H9 (cell line): ENCODE measurements at regions not wholly inside any gene's neighbourhood (a gene's known extent, or its start where the extent isn't known, plus 50 kb on each side); places are given as distances from the start of the nearest gene placed in this dataset.

ENCODE experiments used
- DNase-seq: peaks from one replicate; pipeline ENCODE4 v3.0.0-alpha.2; 2017
- H2AFZ ChIP-seq: one replicate; pipeline ENCODE4 v1.6.1; 2013; ENCODE audit warnings: mild to moderate bottlenecking, low read length, control low read depth, moderate library complexity
- H2AK5ac ChIP-seq: 2 replicates; pipeline ENCODE4 v1.6.1; 2013; ENCODE audit warnings: low read length, control low read depth, mixed read lengths; ENCODE audit not compliant: insufficient read length
- H2BK120ac ChIP-seq: one replicate; pipeline ENCODE4 v1.6.1; 2013; ENCODE audit warnings: low read depth, mild to moderate bottlenecking, low read length, control low read depth, inconsistent platforms; ENCODE audit not compliant: poor library complexity, severe bottlenecking
- H2BK12ac ChIP-seq: 2 replicates; pipeline ENCODE4 v1.6.1; 2013; ENCODE audit warnings: low read length, control low read depth, mixed read lengths, low read depth; ENCODE audit not compliant: insufficient read length
- H2BK15ac ChIP-seq: 2 replicates; pipeline ENCODE4 v1.6.1; 2013; ENCODE audit warnings: low read depth, low read length, control low read depth
- H2BK20ac ChIP-seq: one replicate; pipeline ENCODE4 v1.6.1; 2013; ENCODE audit warnings: low read depth, mild to moderate bottlenecking, low read length, control low read depth, inconsistent platforms; ENCODE audit not compliant: poor library complexity, severe bottlenecking
- H2BK5ac ChIP-seq: 2 replicates; pipeline ENCODE4 v1.6.1; 2013; ENCODE audit warnings: low read length, control low read depth, mixed read lengths; ENCODE audit not compliant: insufficient read length
- H3K14ac ChIP-seq: 2 replicates; pipeline ENCODE4 v1.6.1; 2013; ENCODE audit warnings: low read length, control low read depth; ENCODE audit not compliant: insufficient read depth
- H3K18ac ChIP-seq: 2 replicates; pipeline ENCODE4 v1.6.1; 2013; ENCODE audit warnings: low read depth, mild to moderate bottlenecking, mixed read lengths, low read length, control low read depth; ENCODE audit not compliant: insufficient read length
- H3K23ac ChIP-seq: 2 replicates; pipeline ENCODE4 v1.6.1; 2013; ENCODE audit warnings: low read length, control low read depth, mixed read lengths, low read depth; ENCODE audit not compliant: insufficient read length
- H3K23me2 ChIP-seq: 2 replicates; pipeline ENCODE4 v1.6.1; 2013; ENCODE audit warnings: low read depth, mild to moderate bottlenecking, mixed read lengths, low read length, control low read depth; ENCODE audit not compliant: insufficient read length, poor library complexity, severe bottlenecking
- H3K27ac ChIP-seq: 2 replicates; pipeline ENCODE4 v1.5.1; 2013; ENCODE audit warnings: low read length, control low read depth, mixed read lengths, low read depth; ENCODE audit not compliant: insufficient read length
- H3K27me3 ChIP-seq: 2 replicates; pipeline ENCODE4 v1.6.1; 2013; ENCODE audit warnings: low read length, control low read depth, inconsistent platforms; ENCODE audit not compliant: insufficient read depth
- H3K4ac ChIP-seq: 2 replicates; pipeline ENCODE4 v1.6.1; 2013; ENCODE audit warnings: low read depth, mild to moderate bottlenecking, control low read depth, inconsistent platforms, low read length, moderate library complexity
- H3K4me1 ChIP-seq: 2 replicates; pipeline ENCODE4 v1.6.1; 2013; ENCODE audit warnings: low read length, control low read depth, inconsistent platforms; ENCODE audit not compliant: insufficient read depth
- H3K4me2 ChIP-seq: 2 replicates; pipeline ENCODE4 v1.6.1; 2013; ENCODE audit warnings: low read length, control low read depth, mixed read lengths; ENCODE audit not compliant: insufficient read length, insufficient read depth
- H3K56ac ChIP-seq: 2 replicates; pipeline ENCODE4 v1.6.1; 2013; ENCODE audit warnings: low read depth, mild to moderate bottlenecking, mixed read lengths, low read length, control low read depth; ENCODE audit not compliant: insufficient read length
- H3K79me1 ChIP-seq: 2 replicates; pipeline ENCODE4 v1.6.1; 2013; ENCODE audit warnings: low read depth, mild to moderate bottlenecking, moderate library complexity, low read length, control low read depth, inconsistent platforms; ENCODE audit not compliant: insufficient read depth, poor library complexity, severe bottlenecking
- H3K79me2 ChIP-seq: 2 replicates; pipeline ENCODE4 v1.6.1; 2013; ENCODE audit warnings: low read length, control low read depth, inconsistent platforms; ENCODE audit not compliant: insufficient read depth
- H3K9ac ChIP-seq: 2 replicates; pipeline ENCODE4 v1.6.1; 2013; ENCODE audit warnings: low read length, control low read depth, mixed read lengths; ENCODE audit not compliant: insufficient read length; ENCODE audit errors: extremely low read depth
- H3K9me3 ChIP-seq: one replicate; pipeline ENCODE4 v1.6.1; 2013; ENCODE audit warnings: low read depth, low read length, inconsistent platforms; ENCODE audit not compliant: control insufficient read depth
- H3T11ph ChIP-seq: one replicate; pipeline ENCODE4 v1.6.1; 2013; ENCODE audit warnings: mild to moderate bottlenecking, low read length, control low read depth, inconsistent platforms
- H4K20me1 ChIP-seq: one replicate; pipeline ENCODE4 v1.6.1; 2013; ENCODE audit not compliant: control insufficient read depth, insufficient read length, insufficient read depth
- H4K5ac ChIP-seq: 2 replicates; pipeline ENCODE4 v1.6.1; 2013; ENCODE audit warnings: low read depth, mild to moderate bottlenecking, mixed read lengths, low read length, control low read depth; ENCODE audit not compliant: insufficient read length
- H4K8ac ChIP-seq: replicated peaks from 2 replicates; pipeline ENCODE4 v1.6.1; 2013; ENCODE audit warnings: low read length, control low read depth, mixed read lengths, low read depth; ENCODE audit not compliant: insufficient read length
- H4K91ac ChIP-seq: 2 replicates; pipeline ENCODE4 v1.6.1; 2013; ENCODE audit warnings: low read depth, mild to moderate bottlenecking, moderate library complexity, mixed read lengths, low read length, control low read depth; ENCODE audit not compliant: insufficient read length
- H3K27ac Mint-ChIP-seq, 3 experiments: 2 replicates in 2 of 3; 3 replicates in 1 of 3; pipeline ENCODE4 v1.8.0; 2020 to 2021; ENCODE audit warnings: mixed read lengths in 3 of 3, mild to moderate bottlenecking in 1 of 3, moderate library complexity in 1 of 3
- H3K27me3 Mint-ChIP-seq: 2 replicates; pipeline ENCODE4 v1.8.0; 2021; ENCODE audit warnings: low read depth, mild to moderate bottlenecking, moderate library complexity, mixed read lengths
- H3K36me3 Mint-ChIP-seq, 3 experiments: 2 replicates in 2 of 3; 3 replicates in 1 of 3; pipeline ENCODE4 v1.8.0; 2020 to 2021; ENCODE audit warnings: low read depth in 3 of 3, mixed read lengths in 3 of 3; ENCODE audit not compliant: insufficient read depth in 1 of 3
- H3K4me1 Mint-ChIP-seq, 2 experiments: 2 replicates each; pipeline ENCODE4 v1.8.0; 2020; ENCODE audit warnings: mixed read lengths in 2 of 2
- H3K4me3 Mint-ChIP-seq, 2 experiments: 2 replicates in 1 of 2; 3 replicates in 1 of 2; pipeline ENCODE4 v1.8.0; 2020 to 2021; ENCODE audit warnings: mild to moderate bottlenecking in 2 of 2, mixed read lengths in 2 of 2, moderate library complexity in 1 of 2
- H3K9me3 Mint-ChIP-seq, 2 experiments: 2 replicates in 1 of 2; 3 replicates in 1 of 2; pipeline ENCODE4 v1.8.0; 2020; ENCODE audit warnings: mild to moderate bottlenecking in 2 of 2, mixed read lengths in 2 of 2, moderate library complexity in 1 of 2
- WGBS: extraction: QIAGEN DNeasy Blood & Tissue Kit; methylation state at CpG from one replicate; pipeline ENCODE4 v1.1.7; 2013; ENCODE audit warnings: missing lambda C conversion rate, low lambda C conversion rate, mixed read lengths; ENCODE audit not compliant: insufficient read length; ENCODE audit errors: extremely low coverage; 5-methylcytosine and 5-hydroxymethylcytosine counted together
- TF ChIP-seq, protein P1 (sequence below): fragments of 200-600 bp; sonication (generic); conservative IDR thresholded peaks from 3 replicates; pipeline ENCODE4 v1.8.0; 2021; ENCODE audit warnings: antibody characterized with exemption, mild to moderate bottlenecking

DNA sequence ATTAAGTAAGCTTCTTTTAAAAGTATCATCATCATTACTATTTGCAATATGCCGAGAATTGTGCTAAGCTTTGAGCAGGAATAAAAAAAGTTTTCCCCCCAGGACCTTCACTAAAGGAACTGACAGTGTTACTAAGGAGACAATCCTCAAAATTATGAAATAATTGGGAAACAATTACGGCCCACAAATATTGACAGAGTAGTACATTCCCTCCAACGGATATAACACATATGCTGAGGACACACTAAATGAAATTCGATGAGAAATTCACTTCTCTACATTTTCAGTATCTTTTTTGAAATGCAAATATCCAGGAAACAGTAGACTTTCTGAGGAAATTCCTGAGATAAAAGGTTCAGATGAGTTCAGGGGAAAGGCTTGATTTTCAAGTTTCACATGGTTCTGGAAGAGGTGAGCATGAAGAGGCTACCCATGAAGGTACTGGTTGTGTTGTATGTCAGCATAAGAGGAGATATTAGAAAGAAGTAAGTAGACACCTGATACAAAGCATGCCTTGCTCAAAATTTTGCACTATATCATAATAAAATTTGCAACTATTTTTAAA, 171.2 kb upstream of the NR5A2 start:
- Mint-ChIP-seq H3K36me3 (no peaks in the 10 kb centered on the region), H3K27ac (no peak overlapping the region), H3K9me3 (no peaks in the 10 kb centered on the region), H3K27me3 (no peaks in the 10 kb centered on the region), H3K4me3 (no peak overlapping the region), H3K4me1 (peaks cover 10 to 18% of the 10 kb centered on the region in 2 experiments)
- Histone ChIP-seq H3K4ac (no peak overlapping the region), H2BK5ac (no peak overlapping the region), H3K23ac (no peak overlapping the region), H3K23me2 (no peaks in the 10 kb centered on the region), H3K27ac (no peak overlapping the region), H3K18ac (no peak overlapping the region), H3K79me2 (no peaks in the 10 kb centered on the region; the same call in 1 of the 2 replicates), H2BK20ac (no peak overlapping the region), H3K27me3 (no peaks in the 10 kb centered on the region), H2BK120ac (no peak overlapping the region), H4K91ac (no peak overlapping the region), H2AK5ac (no peak overlapping the region), H3K9me3 (no peaks in the 10 kb centered on the region), H4K8ac (no peak overlapping the region), H2BK12ac (no peak overlapping the region), H4K20me1 (no peaks in the 10 kb centered on the region), H3K9ac (no peak overlapping the region), H2AFZ (no peak overlapping the region), H3T11ph (no peak overlapping the region), H3K14ac (no peak overlapping the region), H4K5ac (no peak overlapping the region), H3K4me2 (no peak overlapping the region), H3K4me1 (peaks cover 2% of the 10 kb centered on the region; the same call in 1 of the 2 replicates), H3K56ac (no peak overlapping the region), H3K79me1 (no peaks in the 10 kb centered on the region), H2BK15ac (no peak overlapping the region)
- DNase-seq, result no peak
- no CpG with 5 or more reads among the region's 4 CpGs for WGBS
- TF ChIP-seq, protein P1, sequence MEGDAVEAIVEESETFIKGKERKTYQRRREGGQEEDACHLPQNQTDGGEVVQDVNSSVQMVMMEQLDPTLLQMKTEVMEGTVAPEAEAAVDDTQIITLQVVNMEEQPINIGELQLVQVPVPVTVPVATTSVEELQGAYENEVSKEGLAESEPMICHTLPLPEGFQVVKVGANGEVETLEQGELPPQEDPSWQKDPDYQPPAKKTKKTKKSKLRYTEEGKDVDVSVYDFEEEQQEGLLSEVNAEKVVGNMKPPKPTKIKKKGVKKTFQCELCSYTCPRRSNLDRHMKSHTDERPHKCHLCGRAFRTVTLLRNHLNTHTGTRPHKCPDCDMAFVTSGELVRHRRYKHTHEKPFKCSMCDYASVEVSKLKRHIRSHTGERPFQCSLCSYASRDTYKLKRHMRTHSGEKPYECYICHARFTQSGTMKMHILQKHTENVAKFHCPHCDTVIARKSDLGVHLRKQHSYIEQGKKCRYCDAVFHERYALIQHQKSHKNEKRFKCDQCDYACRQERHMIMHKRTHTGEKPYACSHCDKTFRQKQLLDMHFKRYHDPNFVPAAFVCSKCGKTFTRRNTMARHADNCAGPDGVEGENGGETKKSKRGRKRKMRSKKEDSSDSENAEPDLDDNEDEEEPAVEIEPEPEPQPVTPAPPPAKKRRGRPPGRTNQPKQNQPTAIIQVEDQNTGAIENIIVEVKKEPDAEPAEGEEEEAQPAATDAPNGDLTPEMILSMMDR, result no peak
